H1 (cell line): ENCODE measurements at regions not wholly inside any gene's neighbourhood (a gene's known extent, or its start where the extent isn't known, plus 50 kb on each side); places are given as distances from the start of the nearest gene placed in this dataset.

ENCODE experiments used
- EZH2 ChIP-seq: fragments of 200-600 bp; sonication (generic); IDR thresholded peaks from 2 replicates; pipeline ENCODE4 v1.7.1; 2012; ENCODE audit warnings: low read depth, mild to moderate bottlenecking, moderate library complexity, low read length, inconsistent platforms; ENCODE audit not compliant: severe bottlenecking
- NANOG ChIP-seq: IDR thresholded peaks from 2 replicates; pipeline ENCODE4 v1.6.1; 2011; ENCODE audit warnings: low read length, low read depth, mild to moderate bottlenecking, inconsistent platforms; ENCODE audit not compliant: insufficient read depth, poor library complexity, severe bottlenecking
- NRF1 ChIP-seq: IDR thresholded peaks from 2 replicates; pipeline ENCODE4 v1.6.1; 2011; ENCODE audit warnings: mild to moderate bottlenecking, low read depth, low read length, improper control_type of control experiment
- POLR2A ChIP-seq, 2 experiments: IDR thresholded peaks; 1 replicate in 1 of 2; 2 replicates in 1 of 2; pipeline ENCODE4 v1.6.1; 2011; ENCODE audit warnings: low read depth in 2 of 2, low read length in 2 of 2, mild to moderate bottlenecking in 2 of 2; ENCODE audit errors: control extremely low read depth in 1 of 2
- TF ChIP-seq, protein P1 (sequence below), 3 experiments: IDR thresholded peaks; 1 replicate in 2 of 3; 2 replicates in 1 of 3; pipeline versions ENCODE4 v1.5.1 to v1.6.1; 2011; ENCODE audit warnings: low read length in 3 of 3, mild to moderate bottlenecking in 3 of 3, inconsistent platforms in 2 of 3, low read depth in 1 of 3, moderate library complexity in 1 of 3; ENCODE audit not compliant: insufficient read depth in 1 of 3; ENCODE audit errors: control extremely low read depth in 1 of 3
- TF ChIP-seq, protein P2 (sequence below): IDR thresholded peaks from 2 replicates; pipeline ENCODE4 v1.6.1; 2012; ENCODE audit warnings: low read length, inconsistent platforms
- TF ChIP-seq, protein P3 (sequence below): IDR thresholded peaks from 2 replicates; pipeline ENCODE4 v1.6.1; 2011; ENCODE audit warnings: low read depth, mild to moderate bottlenecking, low read length; ENCODE audit not compliant: insufficient read depth

DNA sequence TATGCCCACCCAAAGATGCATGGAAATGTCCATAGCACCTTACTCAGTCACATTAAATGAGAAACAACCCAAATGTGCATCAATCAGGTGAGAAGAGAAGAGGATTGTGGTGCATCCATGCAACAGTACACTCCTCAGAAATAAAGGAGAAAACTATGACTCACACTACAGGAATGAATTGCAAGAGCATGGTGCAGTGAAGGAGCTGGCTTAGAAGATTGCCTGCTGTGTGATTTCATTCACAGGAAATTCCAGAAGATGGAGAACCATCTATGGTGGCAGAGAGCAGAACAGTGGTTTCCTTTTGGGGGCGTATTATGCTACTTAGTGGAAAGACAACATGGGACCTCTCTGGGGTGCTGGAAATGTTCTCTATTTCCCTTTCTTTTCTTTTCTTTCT is 278.6 kb upstream of the AJAP1 start:
- TF ChIP-seq, protein P1, sequence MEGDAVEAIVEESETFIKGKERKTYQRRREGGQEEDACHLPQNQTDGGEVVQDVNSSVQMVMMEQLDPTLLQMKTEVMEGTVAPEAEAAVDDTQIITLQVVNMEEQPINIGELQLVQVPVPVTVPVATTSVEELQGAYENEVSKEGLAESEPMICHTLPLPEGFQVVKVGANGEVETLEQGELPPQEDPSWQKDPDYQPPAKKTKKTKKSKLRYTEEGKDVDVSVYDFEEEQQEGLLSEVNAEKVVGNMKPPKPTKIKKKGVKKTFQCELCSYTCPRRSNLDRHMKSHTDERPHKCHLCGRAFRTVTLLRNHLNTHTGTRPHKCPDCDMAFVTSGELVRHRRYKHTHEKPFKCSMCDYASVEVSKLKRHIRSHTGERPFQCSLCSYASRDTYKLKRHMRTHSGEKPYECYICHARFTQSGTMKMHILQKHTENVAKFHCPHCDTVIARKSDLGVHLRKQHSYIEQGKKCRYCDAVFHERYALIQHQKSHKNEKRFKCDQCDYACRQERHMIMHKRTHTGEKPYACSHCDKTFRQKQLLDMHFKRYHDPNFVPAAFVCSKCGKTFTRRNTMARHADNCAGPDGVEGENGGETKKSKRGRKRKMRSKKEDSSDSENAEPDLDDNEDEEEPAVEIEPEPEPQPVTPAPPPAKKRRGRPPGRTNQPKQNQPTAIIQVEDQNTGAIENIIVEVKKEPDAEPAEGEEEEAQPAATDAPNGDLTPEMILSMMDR (IDR thresholded peaks at IDR 0.05; ENCODE audit: control extremely low read depth in 1 of 3, insufficient read depth in 1 of 3, low read depth in 1 of 3, low read length in 3 of 3) = no peak
- TF ChIP-seq, protein P2, sequence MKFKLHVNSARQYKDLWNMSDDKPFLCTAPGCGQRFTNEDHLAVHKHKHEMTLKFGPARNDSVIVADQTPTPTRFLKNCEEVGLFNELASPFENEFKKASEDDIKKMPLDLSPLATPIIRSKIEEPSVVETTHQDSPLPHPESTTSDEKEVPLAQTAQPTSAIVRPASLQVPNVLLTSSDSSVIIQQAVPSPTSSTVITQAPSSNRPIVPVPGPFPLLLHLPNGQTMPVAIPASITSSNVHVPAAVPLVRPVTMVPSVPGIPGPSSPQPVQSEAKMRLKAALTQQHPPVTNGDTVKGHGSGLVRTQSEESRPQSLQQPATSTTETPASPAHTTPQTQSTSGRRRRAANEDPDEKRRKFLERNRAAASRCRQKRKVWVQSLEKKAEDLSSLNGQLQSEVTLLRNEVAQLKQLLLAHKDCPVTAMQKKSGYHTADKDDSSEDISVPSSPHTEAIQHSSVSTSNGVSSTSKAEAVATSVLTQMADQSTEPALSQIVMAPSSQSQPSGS = no peak
- TF ChIP-seq POLR2A (IDR thresholded peaks at IDR 0.05; ENCODE audit: control extremely low read depth in 1 of 2, low read depth in 2 of 2, low read length in 2 of 2) (no peak), EZH2 (no peak), NRF1 (no peak), NANOG (no peak)
- TF ChIP-seq, protein P3, sequence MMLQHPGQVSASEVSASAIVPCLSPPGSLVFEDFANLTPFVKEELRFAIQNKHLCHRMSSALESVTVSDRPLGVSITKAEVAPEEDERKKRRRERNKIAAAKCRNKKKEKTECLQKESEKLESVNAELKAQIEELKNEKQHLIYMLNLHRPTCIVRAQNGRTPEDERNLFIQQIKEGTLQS = no peak
